Mesenchymal stem cell (in vitro differentiated cells and primary cell): ENCODE measurements at regions not wholly inside any gene's neighbourhood (a gene's known extent, or its start where the extent isn't known, plus 50 kb on each side); places are given as distances from the start of the nearest gene placed in this dataset.

Source experiments
- DNase-seq: peaks from one replicate; pipeline ENCODE4 v3.0.0-alpha.2; 2013
- H2AFZ ChIP-seq: one replicate; pipeline ENCODE4 v1.6.1; 2013; ENCODE audit warnings: low read depth, mild to moderate bottlenecking, control low read depth, inconsistent platforms, low read length, moderate library complexity
- H2AK5ac ChIP-seq: 2 replicates; pipeline ENCODE4 v1.6.1; 2013; ENCODE audit warnings: low read length, moderate library complexity, mild to moderate bottlenecking, inconsistent platforms; ENCODE audit not compliant: severe bottlenecking
- H2BK120ac ChIP-seq: one replicate; pipeline ENCODE4 v1.6.1; 2013; ENCODE audit warnings: low read depth, mild to moderate bottlenecking, inconsistent platforms, low read length, moderate library complexity
- H2BK12ac ChIP-seq, 2 experiments: one replicate each; pipeline ENCODE4 v1.6.1; 2013; ENCODE audit warnings: inconsistent platforms in 2 of 2, low read length in 2 of 2, mild to moderate bottlenecking in 2 of 2, moderate library complexity in 2 of 2, control low read depth in 1 of 2
- H2BK15ac ChIP-seq: one replicate; pipeline ENCODE4 v1.6.1; 2013; ENCODE audit warnings: mild to moderate bottlenecking, low read depth, inconsistent platforms; ENCODE audit not compliant: poor library complexity, severe bottlenecking
- H2BK5ac ChIP-seq: 2 replicates; pipeline ENCODE4 v1.6.1; 2013; ENCODE audit warnings: low read depth, mild to moderate bottlenecking, low read length, control low read depth, inconsistent platforms; ENCODE audit not compliant: poor library complexity, severe bottlenecking
- H3K14ac ChIP-seq, 2 experiments: one replicate each; pipeline ENCODE4 v1.6.1; 2013; ENCODE audit warnings: inconsistent platforms in 2 of 2, low read length in 2 of 2, control low read depth in 1 of 2, mild to moderate bottlenecking in 1 of 2, moderate library complexity in 1 of 2
- H3K18ac ChIP-seq, 2 experiments: one replicate each; pipeline ENCODE4 v1.6.1; 2013; ENCODE audit warnings: inconsistent platforms in 2 of 2, low read length in 2 of 2, control low read depth in 1 of 2, low read depth in 1 of 2, mild to moderate bottlenecking in 1 of 2
- H3K23ac ChIP-seq, 2 experiments: one replicate each; pipeline ENCODE4 v1.6.1; 2013; ENCODE audit warnings: inconsistent platforms in 2 of 2, low read length in 2 of 2, mild to moderate bottlenecking in 2 of 2, moderate library complexity in 2 of 2, control low read depth in 1 of 2
- H3K27ac ChIP-seq: 2 replicates; pipeline ENCODE4 v1.5.1; 2013; ENCODE audit warnings: mild to moderate bottlenecking, moderate library complexity, low read length, control low read depth, inconsistent platforms; ENCODE audit not compliant: poor library complexity, severe bottlenecking
- H3K27me3 ChIP-seq, 2 experiments: 2 replicates each; pipeline versions ENCODE4 v1.6.1 to v1.7.0; 2013; ENCODE audit warnings: low read length in 2 of 2, mild to moderate bottlenecking in 2 of 2, moderate library complexity in 2 of 2, control low read depth in 1 of 2, inconsistent platforms in 1 of 2; ENCODE audit not compliant: control insufficient read depth in 1 of 2, insufficient read depth in 1 of 2
- H3K36me3 ChIP-seq, 2 experiments: 2 replicates each; pipeline versions ENCODE4 v1.6.1 to v1.7.0; 2013; ENCODE audit warnings: low read length in 2 of 2, control low read depth in 1 of 2, inconsistent platforms in 1 of 2, low read depth in 1 of 2, mild to moderate bottlenecking in 1 of 2; ENCODE audit not compliant: insufficient read depth in 2 of 2, control insufficient read depth in 1 of 2
- H3K4ac ChIP-seq, 2 experiments: one replicate each; pipeline ENCODE4 v1.6.1; 2013; ENCODE audit warnings: inconsistent platforms in 2 of 2, low read length in 2 of 2, mild to moderate bottlenecking in 2 of 2, moderate library complexity in 2 of 2, control low read depth in 1 of 2, low read depth in 1 of 2
- H3K4me1 ChIP-seq: 2 replicates; pipeline ENCODE4 v1.6.1; 2013; ENCODE audit warnings: low read depth, low read length, control low read depth; ENCODE audit not compliant: control insufficient read depth, insufficient read depth
- H3K4me2 ChIP-seq: 2 replicates; pipeline ENCODE4 v1.6.1; 2013; ENCODE audit warnings: low read length, mild to moderate bottlenecking, inconsistent platforms; ENCODE audit not compliant: poor library complexity, severe bottlenecking
- H3K4me3 ChIP-seq, 2 experiments: 2 replicates each; pipeline versions ENCODE4 v1.5.1 to v1.7.0; 2013; ENCODE audit warnings: low read length in 2 of 2, mild to moderate bottlenecking in 2 of 2, control low read depth in 1 of 2, low read depth in 1 of 2; ENCODE audit not compliant: insufficient read depth in 1 of 2
- H3K79me1 ChIP-seq: replicated peaks from 2 replicates; pipeline ENCODE4 v1.6.1; 2013; ENCODE audit warnings: mild to moderate bottlenecking, control low read depth, low read length, inconsistent platforms; ENCODE audit not compliant: poor library complexity, severe bottlenecking
- H3K9ac ChIP-seq: 2 replicates; pipeline ENCODE4 v1.7.0; 2013; ENCODE audit warnings: mild to moderate bottlenecking, low read length, moderate library complexity
- H3K9me3 ChIP-seq: 2 replicates; pipeline ENCODE4 v1.7.0; 2013; ENCODE audit warnings: mild to moderate bottlenecking, low read length; ENCODE audit not compliant: control insufficient read depth
- H4K8ac ChIP-seq: one replicate; pipeline ENCODE4 v1.6.1; 2013; ENCODE audit warnings: inconsistent platforms, mild to moderate bottlenecking, low read length, moderate library complexity
- H4K91ac ChIP-seq: one replicate; pipeline ENCODE4 v1.6.1; 2013; ENCODE audit warnings: mild to moderate bottlenecking, low read length, inconsistent platforms
- WGBS: methylation state at CpG from one replicate; pipeline ENCODE4 v1.1.7; 2013; ENCODE audit warnings: mixed read lengths; 5-methylcytosine and 5-hydroxymethylcytosine counted together

DNA sequence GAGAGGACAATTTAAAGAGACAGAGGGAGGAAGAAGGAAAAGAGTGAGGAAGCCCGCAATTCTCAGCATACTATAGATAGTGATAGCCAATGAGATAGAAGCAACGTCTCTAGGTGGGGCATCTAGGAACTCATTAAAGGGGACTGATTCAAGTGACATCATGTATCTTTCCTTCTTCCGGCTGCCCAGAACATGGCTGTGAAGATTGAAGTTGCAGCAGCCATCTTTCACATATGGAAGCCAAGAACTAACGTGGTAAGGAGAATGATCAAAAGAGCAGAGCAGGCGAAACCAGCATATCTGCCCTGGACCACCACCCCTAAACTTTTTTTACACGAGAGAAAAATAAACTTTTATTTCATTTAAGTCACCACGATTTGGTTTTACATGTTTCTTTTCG, 133.8 kb downstream of the DDX53 start:
- H2BK5ac ChIP-seq = no peak overlapping the region
- no peaks in the 10 kb centered on the region for H3K9me3 ChIP-seq
- no peak overlapping the region for H3K18ac ChIP-seq
- H3K4ac ChIP-seq = no peak overlapping the region
- H3K14ac ChIP-seq = no peak overlapping the region
- no peak overlapping the region for H3K4me2 ChIP-seq
- H2BK12ac ChIP-seq = no peak overlapping the region
- H4K91ac ChIP-seq = no peak overlapping the region
- no peak for DNase-seq
- H3K4me3 ChIP-seq = no peak overlapping the region
- H2BK120ac ChIP-seq = no peak overlapping the region
- H3K36me3 ChIP-seq = no peaks in the 10 kb centered on the region
- H4K8ac ChIP-seq = no peak overlapping the region
- H2AK5ac ChIP-seq = no peak overlapping the region
- no peaks in the 10 kb centered on the region for H3K4me1 ChIP-seq
- no peak overlapping the region for H2AFZ ChIP-seq
- H3K79me1 ChIP-seq = no peaks in the 10 kb centered on the region
- no peaks in the 10 kb centered on the region for H3K27me3 ChIP-seq
- 90% methylated on average over 5 of the region's 8 CpGs for WGBS
- no peak overlapping the region for H2BK15ac ChIP-seq
- no peak overlapping the region for H3K27ac ChIP-seq
- H3K23ac ChIP-seq = no peak overlapping the region
- no peak overlapping the region for H3K9ac ChIP-seq

DNA sequence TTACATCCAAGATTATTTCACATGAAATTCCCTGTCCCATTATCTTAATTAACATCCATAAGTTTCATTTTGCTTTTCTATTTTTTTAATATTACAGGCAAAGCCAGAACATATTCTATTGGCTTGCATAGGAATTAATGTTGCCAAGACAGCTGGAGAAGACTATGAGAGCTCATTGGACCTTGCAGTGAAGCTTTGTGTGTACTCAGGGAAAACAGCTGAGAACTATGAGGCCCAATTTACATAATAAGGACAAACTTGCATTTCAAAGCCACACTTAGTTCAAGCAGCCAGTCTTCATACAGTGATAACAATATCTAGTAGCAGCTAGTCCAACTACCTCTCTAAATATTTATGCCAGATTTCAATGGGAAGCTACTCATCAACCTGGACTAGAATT, 134.4 kb downstream of the DDX53 start:
- Histone ChIP-seq H3K79me1 (no peaks in the 10 kb centered on the region), H4K91ac (no peak overlapping the region), H3K23ac (no peak overlapping the region), H2BK12ac (no peak overlapping the region), H3K27me3 (no peaks in the 10 kb centered on the region), H3K36me3 (no peaks in the 10 kb centered on the region), H2AFZ (no peak overlapping the region), H3K9me3 (no peaks in the 10 kb centered on the region), H3K9ac (no peak overlapping the region), H2AK5ac (no peak overlapping the region), H3K4me2 (no peak overlapping the region), H2BK15ac (no peak overlapping the region), H4K8ac (no peak overlapping the region), H3K4me3 (no peak overlapping the region), H3K14ac (no peak overlapping the region), H3K4ac (no peak overlapping the region), H2BK5ac (no peak overlapping the region), H2BK120ac (no peak overlapping the region), H3K4me1 (no peaks in the 10 kb centered on the region), H3K27ac (no peak overlapping the region), H3K18ac (no peak overlapping the region)
- no peak for DNase-seq

DNA sequence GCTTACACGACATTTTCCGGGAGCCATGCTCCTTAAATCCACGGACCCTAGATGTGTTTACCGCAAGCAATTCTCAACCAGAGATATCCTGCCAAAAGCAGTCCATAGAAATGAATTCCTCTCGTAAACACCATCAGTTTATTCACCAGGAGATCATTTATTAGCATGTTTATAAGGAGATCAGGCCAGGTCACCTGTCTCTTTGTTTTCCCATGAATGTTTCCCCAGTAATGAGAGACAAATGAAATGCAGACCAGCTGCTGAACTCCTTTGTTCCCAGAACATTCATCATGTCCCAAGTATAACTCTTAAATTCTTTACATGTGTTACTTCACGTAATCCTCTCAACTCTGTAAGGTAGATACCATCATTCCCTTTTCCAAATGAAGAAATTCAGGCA, 137.1 kb downstream of the DDX53 start:
- WGBS = 88% methylated on average over 4 of the region's 6 CpGs
- Histone ChIP-seq H3K4me3 (no peak overlapping the region), H2AFZ (no peak overlapping the region)

DNA sequence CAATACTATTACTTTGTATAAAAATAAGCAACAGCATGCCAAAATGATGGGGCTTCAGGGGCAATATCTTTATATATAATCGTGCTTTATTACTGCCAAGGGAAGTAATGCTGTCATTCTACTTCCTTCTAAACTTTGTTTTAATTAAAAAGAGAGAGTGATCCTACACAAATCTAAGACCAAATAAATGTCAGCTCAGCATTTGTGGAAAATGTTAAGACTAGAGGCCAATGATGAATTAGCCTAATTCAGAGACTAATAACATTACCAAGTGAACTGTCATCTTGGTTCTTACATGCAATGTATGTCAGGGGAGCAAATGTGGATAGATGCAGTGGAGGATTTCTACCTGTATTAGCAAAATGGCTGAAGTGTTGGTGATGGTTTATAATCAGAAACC, 166.4 kb upstream of the PTCHD1 start:
- no peak overlapping the region for H2AK5ac ChIP-seq
- no peak overlapping the region for H3K4me2 ChIP-seq
- no peak overlapping the region for H2BK15ac ChIP-seq
- no peak overlapping the region for H3K23ac ChIP-seq
- no peak overlapping the region for H4K91ac ChIP-seq
- H3K79me1 ChIP-seq = no peaks in the 10 kb centered on the region
- H3K9ac ChIP-seq = no peak overlapping the region
- H3K9me3 ChIP-seq = no peaks in the 10 kb centered on the region
- H3K27me3 ChIP-seq = no peaks in the 10 kb centered on the region
- WGBS = no CpG with 5 or more reads among the region's 1 CpG
- no peak overlapping the region for H2BK12ac ChIP-seq
- H3K4ac ChIP-seq = no peak overlapping the region
- no peak overlapping the region for H3K4me3 ChIP-seq
- no peak overlapping the region for H3K27ac ChIP-seq
- H2BK120ac ChIP-seq = no peak overlapping the region
- no peak overlapping the region for H2BK5ac ChIP-seq
- no peaks in the 10 kb centered on the region for H3K36me3 ChIP-seq
- H2AFZ ChIP-seq = no peak overlapping the region
- no peak overlapping the region for H3K14ac ChIP-seq
- H4K8ac ChIP-seq = no peak overlapping the region
- H3K18ac ChIP-seq = no peak overlapping the region
- no peaks in the 10 kb centered on the region for H3K4me1 ChIP-seq
- DNase-seq = no peak

More for the DNA sequence above, 137.1 kb downstream of the DDX53 start:
- Histone ChIP-seq H2BK120ac (no peak overlapping the region), H3K4me1 (no peaks in the 10 kb centered on the region), H3K23ac (no peak overlapping the region), H3K9ac (no peak overlapping the region), H4K8ac (no peak overlapping the region), H2BK12ac (no peak overlapping the region), H3K36me3 (no peaks in the 10 kb centered on the region), H3K18ac (no peak overlapping the region), H3K27me3 (no peaks in the 10 kb centered on the region), H3K9me3 (no peaks in the 10 kb centered on the region), H2BK15ac (no peak overlapping the region), H3K14ac (no peak overlapping the region), H3K79me1 (no peaks in the 10 kb centered on the region), H2AK5ac (no peak overlapping the region), H3K4me2 (no peak overlapping the region), H2BK5ac (no peak overlapping the region), H3K27ac (no peak overlapping the region), H4K91ac (no peak overlapping the region), H3K4ac (no peak overlapping the region)
- DNase-seq = no peak
